KG1 (cell line): ENCODE measurements at regions not wholly inside any gene's neighbourhood (a gene's known extent, or its start where the extent isn't known, plus 50 kb on each side); places are given as distances from the start of the nearest gene placed in this dataset.

ENCODE experiments used
- DNase-seq: peaks from one replicate; lab custom pipeline; 2025; lab: John Stamatoyannopoulos, UW

GRCh38 chr4:126046081-126046614, 731.4 kb downstream of the FAT4 start:
- no peak for DNase-seq

DNA sequence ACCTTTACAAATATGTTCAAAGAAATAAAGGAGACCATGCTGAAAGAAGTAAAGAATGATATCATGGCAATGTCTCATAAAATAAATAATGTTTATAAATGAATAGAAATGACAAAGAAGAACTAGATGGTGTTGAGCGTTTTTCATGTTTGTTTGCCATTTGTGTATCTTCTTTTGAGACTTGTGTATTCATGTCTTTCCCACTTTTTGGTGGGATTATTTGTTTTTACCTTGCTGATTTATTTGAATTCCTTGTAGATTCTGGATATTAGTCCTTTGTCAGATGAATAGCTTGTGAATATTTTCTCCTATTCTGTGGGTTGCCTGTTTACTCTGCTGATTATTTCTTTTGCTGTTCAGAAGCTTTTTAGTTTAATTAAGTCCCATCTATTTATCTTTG, 732.4 kb downstream of the FAT4 start:
- DNase-seq: no peak

- DNase-seq: no peak
Observed at GRCh38 chr4:126051689-126052424, 737.1 kb downstream of the FAT4 start.

GRCh38 chr4:126056116-126056650, 741.4 kb downstream of the FAT4 start:
- no peak for DNase-seq

DNA sequence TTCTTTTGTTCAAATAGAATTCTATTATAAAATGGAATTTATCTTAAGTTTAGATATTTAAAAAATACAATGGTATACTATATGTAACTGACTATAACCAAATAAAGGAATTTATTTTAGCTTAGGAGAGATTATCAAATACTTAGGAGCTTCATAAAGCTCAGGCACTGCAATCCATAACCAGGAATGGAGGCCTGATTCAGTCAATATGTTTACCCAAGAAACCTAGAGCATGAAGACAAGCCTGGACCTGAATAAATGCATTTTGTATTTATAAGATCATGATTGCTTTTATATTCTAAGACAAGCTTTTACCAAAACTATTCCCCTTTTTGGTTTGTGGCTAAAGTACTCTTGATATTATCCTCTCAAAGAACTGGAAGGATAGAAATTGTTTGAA, 742.6 kb downstream of the FAT4 start:
- no peak for DNase-seq

GRCh38 chr4:126058596-126058995, 743.8 kb downstream of the FAT4 start:
- no peak for DNase-seq

- DNase-seq: no peak
Observed at GRCh38 chr4:126061655-126062054, 746.9 kb downstream of the FAT4 start.

- no peak for DNase-seq
Observed at GRCh38 chr4:126065016-126065415, 750.3 kb downstream of the FAT4 start.

GRCh38 chr4:126071346-126072333, 756.9 kb downstream of the FAT4 start:
- DNase-seq: no peak

DNA sequence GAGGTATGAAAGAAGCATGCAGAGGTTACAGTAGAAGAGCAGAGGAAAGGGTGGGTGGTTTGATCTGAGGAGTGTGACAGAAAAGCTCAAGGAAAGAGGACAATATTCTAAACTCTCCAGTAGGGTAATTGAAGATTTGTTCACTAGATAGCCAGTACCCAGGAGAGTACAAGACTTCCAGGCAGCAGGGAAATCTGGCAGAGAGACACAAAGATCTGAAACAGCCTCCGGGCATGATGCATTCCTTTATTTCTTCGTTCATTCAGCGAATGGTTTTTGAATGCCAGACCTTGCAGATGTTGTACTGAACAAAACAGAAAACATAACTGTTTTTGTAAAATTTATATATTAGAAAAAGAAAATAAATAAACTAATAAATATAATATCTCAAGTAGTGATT, 766.6 kb downstream of the FAT4 start:
- no peak for DNase-seq

- DNase-seq: no peak
Observed at GRCh38 chr4:126086041-126086440, 771.3 kb downstream of the FAT4 start.

GRCh38 chr4:126087101-126087500, 772.3 kb downstream of the FAT4 start:
- no peak for DNase-seq

GRCh38 chr4:126097155-126097799, 782.5 kb downstream of the FAT4 start:
- no peak for DNase-seq

DNA sequence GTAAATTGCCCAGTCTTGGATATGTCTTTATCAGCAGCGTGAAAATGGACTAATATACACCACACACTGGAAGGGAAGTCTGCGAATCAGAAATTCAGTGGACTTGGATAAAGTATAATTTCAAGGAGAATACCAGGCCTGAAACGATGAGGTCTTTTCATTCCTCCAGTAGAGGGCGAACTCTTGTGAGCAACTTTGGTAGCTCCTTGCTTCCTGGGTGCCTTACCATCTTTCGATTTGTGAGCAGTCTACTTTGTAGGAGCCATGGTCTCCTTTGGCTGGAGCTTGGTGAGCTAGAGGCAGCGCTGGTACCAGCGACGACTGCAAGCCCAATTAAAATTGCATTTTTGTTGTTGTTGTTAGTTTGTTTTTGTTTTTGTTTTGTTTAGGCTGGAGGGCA, 791.9 kb downstream of the FAT4 start:
- no peak for DNase-seq

DNA sequence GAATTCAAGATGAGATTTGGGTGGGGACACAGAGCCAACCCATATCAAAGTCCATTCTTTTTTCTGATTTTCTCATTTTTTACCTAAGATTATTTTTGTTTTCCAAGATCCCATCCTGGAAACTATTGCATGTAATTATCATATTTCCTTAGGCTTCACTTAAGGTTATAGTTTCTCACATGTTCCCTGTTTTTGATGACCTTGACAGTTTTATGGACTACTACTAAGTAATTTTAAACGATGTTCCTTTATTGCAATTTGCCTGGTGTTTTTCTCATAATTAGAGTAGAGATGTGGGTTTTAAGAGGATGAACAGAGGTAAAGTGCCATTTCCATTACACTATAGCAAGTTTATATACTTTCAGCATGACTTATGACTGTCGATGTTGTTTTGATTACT, 795.1 kb downstream of the FAT4 start:
- no peak for DNase-seq

DNA sequence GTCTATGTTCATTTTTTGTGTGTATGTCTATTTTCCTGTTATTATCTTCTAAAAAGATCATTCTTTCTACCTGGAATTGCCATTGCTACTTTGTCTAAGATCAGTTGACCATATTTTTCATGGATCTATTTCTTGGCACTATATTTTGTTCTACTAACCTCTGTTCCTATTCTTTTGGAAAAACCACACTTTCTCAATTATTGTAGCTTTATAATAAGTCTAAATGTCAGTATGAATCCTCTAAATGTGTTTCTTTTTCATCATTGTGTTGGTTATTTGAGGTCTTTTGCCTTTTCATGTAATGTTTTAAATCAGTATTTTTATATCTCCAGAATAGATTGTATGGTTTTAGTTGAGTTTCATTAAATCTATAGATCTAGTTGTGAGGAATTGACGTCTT, 798.3 kb downstream of the FAT4 start:
- DNase-seq: no peak

GRCh38 chr4:126123611-126124325, 809.0 kb downstream of the FAT4 start:
- DNase-seq: no peak

DNA sequence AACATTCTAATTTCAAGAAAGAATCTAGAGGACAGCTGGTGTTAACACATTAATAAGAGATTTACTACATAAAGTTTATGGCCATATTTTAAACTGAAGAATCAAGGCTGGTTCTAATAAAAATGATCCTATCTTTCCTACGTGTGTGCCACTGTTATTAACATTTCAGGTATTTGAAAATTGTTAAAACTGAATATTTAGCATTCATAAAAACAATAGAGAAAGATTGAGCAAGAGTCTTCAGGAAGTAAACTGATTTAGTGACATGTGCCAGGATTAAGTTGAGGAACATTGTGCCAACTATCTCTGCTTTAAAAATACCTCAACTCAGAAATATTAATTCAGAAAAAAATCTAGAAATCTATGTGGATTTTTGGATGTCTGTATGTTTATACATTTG, 810.1 kb downstream of the FAT4 start:
- no peak for DNase-seq

DNA sequence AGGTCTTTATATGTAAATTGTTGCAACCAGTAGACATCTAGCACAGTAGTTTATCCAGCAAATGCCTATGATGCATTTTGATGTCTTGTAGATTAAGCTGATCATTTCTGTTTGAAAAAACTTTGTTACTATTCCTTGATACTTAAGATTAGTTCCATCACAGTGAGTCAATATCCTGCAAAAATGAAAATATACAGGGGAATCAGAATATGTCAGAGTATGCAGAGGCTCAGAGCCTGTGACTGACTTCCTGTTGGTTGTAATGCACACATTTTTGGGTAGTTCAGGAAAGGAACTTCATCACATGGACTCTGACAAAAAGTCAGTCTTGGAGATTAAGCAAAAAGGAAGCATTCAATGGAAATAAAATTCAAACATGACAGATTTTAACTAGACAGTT, 815.5 kb downstream of the FAT4 start:
- DNase-seq: no peak

DNA sequence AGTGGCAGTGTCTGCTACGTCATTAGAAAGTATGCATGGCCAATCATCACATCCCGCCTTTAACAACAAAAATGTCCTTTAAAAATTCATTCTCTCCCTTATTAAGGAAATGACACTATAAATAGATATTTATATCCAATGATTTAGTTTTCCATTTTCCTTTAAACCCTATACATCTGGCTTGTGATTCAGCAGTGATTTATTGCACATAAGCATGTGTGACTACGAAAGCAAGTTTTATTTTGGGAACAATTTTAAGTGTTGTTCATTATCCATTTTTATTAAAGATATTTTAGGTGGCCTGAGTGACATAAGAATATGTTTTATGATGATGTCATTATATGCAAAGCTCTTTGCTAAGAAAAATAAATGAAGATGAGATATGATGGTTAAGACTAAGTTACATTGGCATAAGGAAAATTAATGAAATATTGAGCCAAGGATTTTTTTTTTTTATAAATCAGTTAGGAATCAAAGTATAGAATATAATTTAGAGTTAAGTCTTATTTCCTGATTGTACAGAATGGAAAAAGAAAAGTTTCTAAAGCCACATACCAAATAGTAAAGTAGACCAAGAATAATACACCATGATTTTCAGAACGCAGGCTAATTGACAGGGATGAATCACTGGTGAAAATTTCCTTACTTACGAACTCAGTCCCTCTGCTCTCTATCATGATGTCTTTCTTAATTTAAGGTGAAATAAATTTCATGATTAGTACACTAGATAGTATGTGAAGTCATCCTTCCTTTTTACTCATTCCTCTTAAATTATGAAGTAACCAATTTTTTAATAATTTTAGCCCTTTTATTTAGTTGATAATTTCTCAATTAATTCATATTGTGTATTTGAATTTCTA, 822.4 kb downstream of the FAT4 start:
- no peak for DNase-seq

DNA sequence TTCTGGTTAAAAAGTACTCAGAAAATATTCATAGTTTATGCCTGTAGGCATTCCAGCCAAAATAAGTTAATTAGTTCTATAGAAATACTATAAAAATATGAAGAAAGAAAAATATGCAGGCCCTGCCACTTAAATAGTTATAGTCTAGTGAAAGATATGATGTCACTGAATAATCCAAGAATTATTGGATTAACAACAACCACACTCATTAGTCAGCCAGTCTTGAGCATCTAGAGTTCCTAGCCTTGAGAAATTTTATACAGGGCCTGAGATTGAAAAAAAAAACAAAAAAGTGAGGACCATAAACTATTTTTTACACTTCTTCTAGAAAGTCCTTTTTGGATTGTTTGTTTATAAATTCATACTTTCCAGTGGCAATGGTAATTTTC, 823.0 kb downstream of the FAT4 start:
- DNase-seq: no peak
